GM12891 (cell line): ENCODE measurements at regions not wholly inside any gene's neighbourhood (a gene's known extent, or its start where the extent isn't known, plus 50 kb on each side); places are given as distances from the start of the nearest gene placed in this dataset.

Experiments
- DNase-seq: peaks from one replicate; pipeline ENCODE4 v3.0.0; 2011; ENCODE audit warnings: low spot score; ENCODE audit not compliant: insufficient read length
- FAIRE-seq: peaks from 2 replicates; lab custom pipeline; 2011; peaks lifted over from hg19 to GRCh38; lab: Jason Lieb, UNC
- PAX5 ChIP-seq: IDR thresholded peaks from 2 replicates; pipeline ENCODE4 v1.6.1; 2011; ENCODE audit warnings: low read length, moderate library complexity, mild to moderate bottlenecking; ENCODE audit not compliant: insufficient read depth, severe bottlenecking
- POLR2A ChIP-seq: IDR thresholded peaks from 2 replicates; pipeline ENCODE4 v1.6.1; 2011; ENCODE audit warnings: low read depth, low read length, control low read depth
- POLR2AphosphoS5 ChIP-seq: IDR thresholded peaks from 2 replicates; pipeline ENCODE4 v1.6.1; 2011; ENCODE audit warnings: low read depth, low read length, control low read depth
- POU2F2 ChIP-seq: IDR thresholded peaks from 2 replicates; pipeline ENCODE4 v1.6.1; 2011; ENCODE audit warnings: low read depth, mild to moderate bottlenecking, control low read depth, low read length, moderate library complexity
- SPI1 ChIP-seq: IDR thresholded peaks from 2 replicates; pipeline ENCODE4 v1.6.1; 2011; ENCODE audit warnings: low read depth, low read length, control low read depth
- TAF1 ChIP-seq: IDR thresholded peaks from 2 replicates; pipeline ENCODE4 v1.6.1; 2011; ENCODE audit warnings: low read depth, low read length, control low read depth

- FAIRE-seq (no peak), DNase-seq (no peak)
- TF ChIP-seq POLR2A (no peak), PAX5 (no peak), POLR2AphosphoS5 (no peak), SPI1 (no peak), POU2F2 (no peak), TAF1 (no peak)
These were observed 177.2 kb upstream of the INHBA start for GRCh38 chr7:41880107-41880506.

- TF ChIP-seq PAX5 (no peak), TAF1 (no peak), POU2F2 (no peak), SPI1 (no peak), POLR2AphosphoS5 (no peak), POLR2A (no peak)
- FAIRE-seq (no peak), DNase-seq (no peak)
These were observed 176.5 kb upstream of the INHBA start for GRCh38 chr7:41879403-41879802.

GRCh38 chr7:41878309-41879295 lies 175.7 kb upstream of the INHBA start:
- TF ChIP-seq SPI1 = no peak
- TF ChIP-seq TAF1 = no peak
- no peak for TF ChIP-seq POLR2A
- TF ChIP-seq POU2F2 = no peak
- TF ChIP-seq POLR2AphosphoS5 = no peak
- TF ChIP-seq PAX5 = no peak
- no peak for DNase-seq
- no peak for FAIRE-seq

- TF ChIP-seq POLR2AphosphoS5 (no peak), POU2F2 (no peak), TAF1 (no peak), POLR2A (no peak), PAX5 (no peak), SPI1 (no peak)
- FAIRE-seq (no peak), DNase-seq (no peak)
These were observed 174.2 kb upstream of the INHBA start for GRCh38 chr7:41877118-41877517.

- no peak for FAIRE-seq
- DNase-seq = no peak
- no peak for TF ChIP-seq SPI1
- TF ChIP-seq TAF1 = no peak
- no peak for TF ChIP-seq POLR2AphosphoS5
- TF ChIP-seq PAX5 = no peak
- no peak for TF ChIP-seq POU2F2
- no peak for TF ChIP-seq POLR2A
These were observed 172.6 kb upstream of the INHBA start for GRCh38 chr7:41875513-41875912.

GRCh38 chr7:41874201-41874785 lies 171.4 kb upstream of the INHBA start:
- TF ChIP-seq TAF1 (no peak), POLR2A (no peak), POU2F2 (no peak), PAX5 (no peak), POLR2AphosphoS5 (no peak), SPI1 (no peak)
- no peak for DNase-seq
- no peak for FAIRE-seq

- FAIRE-seq (no peak), DNase-seq (no peak)
- TF ChIP-seq PAX5 = no peak
- TF ChIP-seq POLR2AphosphoS5 = no peak
- no peak for TF ChIP-seq POU2F2
- TF ChIP-seq POLR2A = no peak
- no peak for TF ChIP-seq SPI1
- no peak for TF ChIP-seq TAF1
These were observed 170.9 kb upstream of the INHBA start for GRCh38 chr7:41873741-41874140.

- DNase-seq (no peak), FAIRE-seq (no peak)
- TF ChIP-seq POLR2AphosphoS5 (no peak), POLR2A (no peak), POU2F2 (no peak), SPI1 (no peak), PAX5 (no peak), TAF1 (no peak)
These were observed 170.1 kb upstream of the INHBA start for GRCh38 chr7:41872966-41873365.
